Osteoblast (primary cell): ENCODE measurements at regions not wholly inside any gene's neighbourhood (a gene's known extent, or its start where the extent isn't known, plus 50 kb on each side); places are given as distances from the start of the nearest gene placed in this dataset.

Experiments used
- DNase-seq: peaks from one replicate; pipeline ENCODE4 v3.0.0; 2011; ENCODE audit warnings: low spot score, mixed read lengths; ENCODE audit not compliant: insufficient read length; ENCODE audit errors: missing footprints
- H2AFZ ChIP-seq: 2 replicates; pipeline ENCODE4 v1.6.0; 2011; ENCODE audit warnings: mild to moderate bottlenecking, low read length
- H3K27ac ChIP-seq: 2 replicates; pipeline ENCODE4 v1.5.1; 2011; ENCODE audit warnings: mild to moderate bottlenecking, low read depth, low read length, moderate library complexity
- H3K27me3 ChIP-seq: 2 replicates; pipeline ENCODE4 v1.6.0; 2012; ENCODE audit warnings: mild to moderate bottlenecking, control low read depth, inconsistent platforms, low read length, moderate library complexity; ENCODE audit not compliant: insufficient read depth
- H3K36me3 ChIP-seq: 2 replicates; pipeline ENCODE4 v1.5.1; 2011; ENCODE audit warnings: mild to moderate bottlenecking, low read length, control low read depth, moderate library complexity; ENCODE audit not compliant: insufficient read depth
- H3K4me1 ChIP-seq: 2 replicates; pipeline ENCODE4 v1.5.1; 2011; ENCODE audit warnings: mild to moderate bottlenecking, low read length, control low read depth, moderate library complexity; ENCODE audit not compliant: insufficient read depth
- H3K4me2 ChIP-seq: 2 replicates; pipeline ENCODE4 v1.6.0; 2011; ENCODE audit warnings: mild to moderate bottlenecking, low read length; ENCODE audit not compliant: insufficient read depth
- H3K4me3 ChIP-seq: fragments of 200-600 bp; sonication (generic); 3 replicates; pipeline ENCODE4 v1.5.1; 2012; ENCODE audit warnings: mild to moderate bottlenecking, low read length, inconsistent platforms; ENCODE audit not compliant: insufficient read depth
- H3K79me2 ChIP-seq: 2 replicates; pipeline ENCODE4 v1.6.0; 2012; ENCODE audit warnings: mild to moderate bottlenecking, low read length, control low read depth, inconsistent platforms; ENCODE audit not compliant: insufficient read depth
- H3K9me3 ChIP-seq: 2 replicates; pipeline ENCODE4 v1.5.1; 2011; ENCODE audit warnings: low read depth, low read length, control low read depth
- H4K20me1 ChIP-seq: 2 replicates; pipeline ENCODE4 v1.6.0; 2012; ENCODE audit warnings: mild to moderate bottlenecking, low read length, control low read depth; ENCODE audit not compliant: insufficient read depth
- TF ChIP-seq, protein P1 (sequence below): IDR thresholded peaks from 2 replicates; pipeline ENCODE4 v1.5.1; 2011; ENCODE audit warnings: mild to moderate bottlenecking, low read depth, low read length, moderate library complexity; ENCODE audit errors: extremely low read depth

DNA sequence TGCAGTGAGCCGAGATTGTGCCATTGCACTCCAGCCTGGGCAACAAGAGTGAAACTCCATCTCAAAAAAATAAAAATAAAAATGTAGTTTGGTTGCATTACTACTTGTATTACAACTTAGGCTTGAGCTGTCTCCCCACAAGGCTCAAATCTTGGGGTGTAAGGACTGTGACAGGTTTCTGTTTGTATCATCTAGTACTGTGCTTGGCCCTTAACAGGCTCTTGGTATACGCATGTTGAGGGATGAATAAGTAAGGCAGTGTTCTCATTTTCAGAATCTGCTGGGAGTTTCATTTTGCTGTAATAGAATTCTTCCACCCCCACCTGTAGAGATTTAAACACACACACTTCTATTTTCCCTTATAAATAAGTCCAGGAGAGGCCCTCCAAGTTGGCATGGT is 289.4 kb upstream of the EEF2KMT start:
- H3K36me3 ChIP-seq: no peaks in the 10 kb centered on the region
- H4K20me1 ChIP-seq: no peaks in the 10 kb centered on the region
- no peak overlapping the region for H3K4me2 ChIP-seq
- H2AFZ ChIP-seq: no peak overlapping the region
- no peak for DNase-seq
- H3K27ac ChIP-seq: no peak overlapping the region
- no peaks in the 10 kb centered on the region for H3K79me2 ChIP-seq
- H3K4me3 ChIP-seq: no peak overlapping the region
- no peaks in the 10 kb centered on the region for H3K27me3 ChIP-seq
- TF ChIP-seq, protein P1, sequence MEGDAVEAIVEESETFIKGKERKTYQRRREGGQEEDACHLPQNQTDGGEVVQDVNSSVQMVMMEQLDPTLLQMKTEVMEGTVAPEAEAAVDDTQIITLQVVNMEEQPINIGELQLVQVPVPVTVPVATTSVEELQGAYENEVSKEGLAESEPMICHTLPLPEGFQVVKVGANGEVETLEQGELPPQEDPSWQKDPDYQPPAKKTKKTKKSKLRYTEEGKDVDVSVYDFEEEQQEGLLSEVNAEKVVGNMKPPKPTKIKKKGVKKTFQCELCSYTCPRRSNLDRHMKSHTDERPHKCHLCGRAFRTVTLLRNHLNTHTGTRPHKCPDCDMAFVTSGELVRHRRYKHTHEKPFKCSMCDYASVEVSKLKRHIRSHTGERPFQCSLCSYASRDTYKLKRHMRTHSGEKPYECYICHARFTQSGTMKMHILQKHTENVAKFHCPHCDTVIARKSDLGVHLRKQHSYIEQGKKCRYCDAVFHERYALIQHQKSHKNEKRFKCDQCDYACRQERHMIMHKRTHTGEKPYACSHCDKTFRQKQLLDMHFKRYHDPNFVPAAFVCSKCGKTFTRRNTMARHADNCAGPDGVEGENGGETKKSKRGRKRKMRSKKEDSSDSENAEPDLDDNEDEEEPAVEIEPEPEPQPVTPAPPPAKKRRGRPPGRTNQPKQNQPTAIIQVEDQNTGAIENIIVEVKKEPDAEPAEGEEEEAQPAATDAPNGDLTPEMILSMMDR: no peak
- H3K4me1 ChIP-seq: no peaks in the 10 kb centered on the region
- no peaks in the 10 kb centered on the region for H3K9me3 ChIP-seq

DNA sequence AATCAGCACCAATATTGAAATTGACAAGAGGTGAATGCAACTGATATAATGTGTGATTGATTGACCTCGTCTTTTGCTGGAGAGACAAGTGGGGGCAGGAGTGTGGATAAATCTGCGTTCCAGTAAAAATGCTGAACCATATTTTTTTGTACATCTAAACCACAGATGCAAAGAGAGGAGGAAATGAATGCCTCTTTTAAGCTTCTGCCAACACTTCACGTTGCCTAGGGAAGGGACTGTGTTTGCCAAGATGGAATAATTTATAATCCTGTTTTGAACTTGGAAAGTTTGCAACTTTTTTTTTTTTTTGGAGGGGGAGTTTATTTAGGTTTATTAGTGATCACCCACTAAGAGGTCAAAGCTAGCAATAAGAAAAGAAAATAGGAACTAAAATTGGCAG is 288.2 kb upstream of the EEF2KMT start:
- Histone ChIP-seq H3K9me3 (no peaks in the 10 kb centered on the region), H3K4me2 (no peak overlapping the region), H3K4me1 (no peaks in the 10 kb centered on the region), H4K20me1 (no peaks in the 10 kb centered on the region), H3K27ac (no peak overlapping the region), H3K4me3 (no peak overlapping the region), H2AFZ (no peak overlapping the region), H3K36me3 (no peaks in the 10 kb centered on the region), H3K27me3 (no peaks in the 10 kb centered on the region), H3K79me2 (no peaks in the 10 kb centered on the region)
- TF ChIP-seq, protein P1: no peak
- no peak for DNase-seq

DNA sequence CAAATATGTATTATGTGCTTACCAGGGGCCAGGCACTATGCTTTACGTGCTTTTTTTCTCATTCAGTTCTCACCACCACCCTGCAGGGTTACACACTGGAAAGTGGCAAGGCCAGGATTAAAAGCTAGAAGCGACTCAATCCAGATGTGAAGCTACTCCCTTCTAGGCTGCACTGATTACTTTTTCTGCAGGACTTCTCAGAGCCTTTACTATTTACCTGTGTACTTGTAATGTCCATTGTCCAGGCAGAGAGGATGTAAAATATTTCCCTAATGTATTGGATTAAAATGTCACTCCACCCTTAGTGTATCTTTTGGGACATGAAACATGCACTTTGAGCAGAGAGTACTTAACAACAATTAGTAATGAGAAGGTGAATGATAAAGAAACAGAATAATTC is 287.5 kb upstream of the EEF2KMT start:
- no peak overlapping the region for H3K4me2 ChIP-seq

DNA sequence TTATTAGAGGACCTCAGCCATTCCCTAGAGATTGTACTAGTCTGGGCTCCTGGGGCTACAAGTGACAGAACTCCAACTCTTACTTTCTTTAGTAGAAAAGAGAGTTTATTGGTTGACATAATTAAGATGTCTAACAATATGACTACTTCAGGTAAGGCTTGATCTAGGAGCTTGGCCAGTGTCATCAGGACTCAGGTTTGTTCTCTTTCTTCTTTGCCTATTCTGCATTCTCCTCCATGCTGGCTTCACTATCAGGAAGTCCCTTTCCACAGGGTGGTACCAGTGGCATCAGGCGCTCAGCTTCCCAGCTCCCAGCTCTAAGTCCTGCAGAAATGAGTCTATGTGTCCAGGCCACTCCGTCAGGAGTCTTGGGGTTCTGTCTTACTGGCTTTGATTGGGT is 286.1 kb upstream of the EEF2KMT start:
- no peak for DNase-seq
- H3K27me3 ChIP-seq: no peaks in the 10 kb centered on the region

More for the DNA sequence above, 287.5 kb upstream of the EEF2KMT start:
- H4K20me1 ChIP-seq: no peaks in the 10 kb centered on the region
- DNase-seq: no peak
- TF ChIP-seq, protein P1: no peak
- H3K36me3 ChIP-seq: no peaks in the 10 kb centered on the region
- H3K4me1 ChIP-seq: no peaks in the 10 kb centered on the region
- H3K9me3 ChIP-seq: no peaks in the 10 kb centered on the region
- no peaks in the 10 kb centered on the region for H3K27me3 ChIP-seq
- no peak overlapping the region for H2AFZ ChIP-seq
- H3K27ac ChIP-seq: no peak overlapping the region
- H3K4me3 ChIP-seq: no peak overlapping the region
- H3K79me2 ChIP-seq: no peaks in the 10 kb centered on the region

More for the DNA sequence above, 286.1 kb upstream of the EEF2KMT start:
- Histone ChIP-seq H4K20me1 (no peaks in the 10 kb centered on the region), H3K4me2 (no peak overlapping the region), H3K79me2 (no peaks in the 10 kb centered on the region), H2AFZ (no peak overlapping the region), H3K27ac (no peak overlapping the region), H3K36me3 (no peaks in the 10 kb centered on the region), H3K4me3 (no peak overlapping the region), H3K9me3 (no peaks in the 10 kb centered on the region), H3K4me1 (no peaks in the 10 kb centered on the region)
- TF ChIP-seq, protein P1: no peak
